Loucy (cell line): ENCODE measurements at regions not wholly inside any gene's neighbourhood (a gene's known extent, or its start where the extent isn't known, plus 50 kb on each side); places are given as distances from the start of the nearest gene placed in this dataset.

ENCODE experiments used
- H2AFZ ChIP-seq: fragments of 200-600 bp; sonication (generic); 2 replicates; pipeline ENCODE4 v1.6.0; 2016; ENCODE audit warnings: antibody characterized with exemption, mild to moderate bottlenecking, low read length, moderate library complexity
- H3F3A ChIP-seq: fragments of 200-600 bp; 2 replicates; pipeline ENCODE4 v1.6.0; 2016; ENCODE audit warnings: antibody characterized with exemption, low read depth, mild to moderate bottlenecking
- H3K27me3 ChIP-seq: fragments of 200-600 bp; sonication (generic); 2 replicates; pipeline ENCODE4 v1.6.1; 2014; ENCODE audit warnings: low read length, mild to moderate bottlenecking; ENCODE audit not compliant: insufficient read depth, poor library complexity, severe bottlenecking
- H3K36me3 ChIP-seq: fragments of 200-600 bp; sonication (generic); 2 replicates; pipeline ENCODE4 v1.6.1; 2016; ENCODE audit warnings: low read length; ENCODE audit not compliant: insufficient read depth
- H3K4me1 ChIP-seq: fragments of 200-600 bp; sonication (generic); 2 replicates; pipeline ENCODE4 v1.5.1; 2014; ENCODE audit warnings: low read length, mild to moderate bottlenecking; ENCODE audit not compliant: insufficient read depth, poor library complexity, severe bottlenecking
- H3K4me2 ChIP-seq: fragments of 200-600 bp; sonication (generic); 2 replicates; pipeline ENCODE4 v1.6.0; 2014; ENCODE audit warnings: antibody characterized with exemption, low read length, low read depth, mild to moderate bottlenecking; ENCODE audit not compliant: poor library complexity, severe bottlenecking
- H3K4me3 ChIP-seq: fragments of 200-600 bp; sonication (generic); 2 replicates; pipeline ENCODE4 v1.5.1; 2014; ENCODE audit warnings: low read length, mild to moderate bottlenecking, mixed read lengths; ENCODE audit not compliant: poor library complexity, severe bottlenecking
- H3K79me2 ChIP-seq: fragments of 200-600 bp; sonication (generic); 2 replicates; pipeline ENCODE4 v1.6.1; 2014; ENCODE audit warnings: low read length; ENCODE audit not compliant: insufficient read depth
- H3K9ac ChIP-seq: fragments of 200-600 bp; sonication (generic); 2 replicates; pipeline ENCODE4 v1.6.0; 2014; ENCODE audit warnings: mild to moderate bottlenecking, low read depth, low read length, moderate library complexity; ENCODE audit not compliant: poor library complexity, severe bottlenecking
- H3K9me2 ChIP-seq: fragments of 200-600 bp; sonication (generic); replicated peaks from 2 replicates; pipeline ENCODE4 v1.6.1; 2016; ENCODE audit warnings: low read depth, low read length, mixed read lengths
- H3K9me3 ChIP-seq: fragments of 200-600 bp; sonication (generic); 2 replicates; pipeline ENCODE4 v1.6.1; 2014; ENCODE audit warnings: mild to moderate bottlenecking, antibody characterized with exemption, low read length, low read depth; ENCODE audit not compliant: insufficient read depth
- H4K20me1 ChIP-seq: fragments of 200-600 bp; sonication (generic); 2 replicates; pipeline ENCODE4 v1.6.0; 2014; ENCODE audit warnings: antibody characterized with exemption, low read length, mild to moderate bottlenecking; ENCODE audit not compliant: insufficient read depth, poor library complexity, severe bottlenecking
- EZH2phosphoT487 ChIP-seq: fragments of 200-600 bp; IDR thresholded peaks from 2 replicates; pipeline ENCODE4 v1.6.1; 2018; ENCODE audit warnings: antibody characterized with exemption, mild to moderate bottlenecking, moderate library complexity, borderline replicate concordance
- TF ChIP-seq, protein P1 (sequence below): fragments of 200-600 bp; sonication (generic); conservative IDR thresholded peaks from 2 replicates; pipeline ENCODE4 v1.5.1; 2014; ENCODE audit warnings: mild to moderate bottlenecking, antibody characterized with exemption, low read length

DNA sequence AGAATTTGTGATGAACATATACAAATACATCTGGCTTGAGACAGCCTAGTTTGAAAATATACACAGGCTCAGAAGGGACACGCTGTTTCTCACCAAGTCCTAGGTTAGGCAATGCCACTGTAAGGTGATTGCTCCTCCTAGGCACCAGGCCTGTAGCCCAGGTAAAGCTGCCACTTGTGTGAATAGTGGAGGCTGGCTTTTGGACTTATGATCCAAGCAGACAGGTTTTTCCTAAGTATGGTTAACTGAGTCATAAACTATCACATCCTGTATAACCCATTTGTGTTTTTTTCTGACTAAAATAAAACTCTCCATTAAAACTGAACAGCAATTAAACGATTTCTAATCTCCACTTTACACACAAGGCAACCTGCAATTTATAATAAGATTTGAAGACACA, 81.0 kb downstream of the SEMA4F start:
- Histone ChIP-seq H2AFZ (peak overlapping the region; percentile 38; the same call in 1 of the 2 replicates), H3K9me3 (0 out of 2 replicates have a peak, but pooled peaks cover 3% of the 10 kb centered on the region), H3F3A (no peaks in the 10 kb centered on the region; the same call in 1 of the 2 replicates), H3K79me2 (no peaks in the 10 kb centered on the region), H3K4me2 (peak overlapping the region; percentile 61), H3K4me3 (peak overlapping the region; percentile 38), H3K27me3 (no peaks in the 10 kb centered on the region), H3K4me1 (peaks cover 25% of the 10 kb centered on the region), H3K36me3 (no peaks in the 10 kb centered on the region), H3K9ac (no peak overlapping the region), H4K20me1 (no peaks in the 10 kb centered on the region), H3K9me2 (no peaks in the 10 kb centered on the region)
- TF ChIP-seq, protein P1, sequence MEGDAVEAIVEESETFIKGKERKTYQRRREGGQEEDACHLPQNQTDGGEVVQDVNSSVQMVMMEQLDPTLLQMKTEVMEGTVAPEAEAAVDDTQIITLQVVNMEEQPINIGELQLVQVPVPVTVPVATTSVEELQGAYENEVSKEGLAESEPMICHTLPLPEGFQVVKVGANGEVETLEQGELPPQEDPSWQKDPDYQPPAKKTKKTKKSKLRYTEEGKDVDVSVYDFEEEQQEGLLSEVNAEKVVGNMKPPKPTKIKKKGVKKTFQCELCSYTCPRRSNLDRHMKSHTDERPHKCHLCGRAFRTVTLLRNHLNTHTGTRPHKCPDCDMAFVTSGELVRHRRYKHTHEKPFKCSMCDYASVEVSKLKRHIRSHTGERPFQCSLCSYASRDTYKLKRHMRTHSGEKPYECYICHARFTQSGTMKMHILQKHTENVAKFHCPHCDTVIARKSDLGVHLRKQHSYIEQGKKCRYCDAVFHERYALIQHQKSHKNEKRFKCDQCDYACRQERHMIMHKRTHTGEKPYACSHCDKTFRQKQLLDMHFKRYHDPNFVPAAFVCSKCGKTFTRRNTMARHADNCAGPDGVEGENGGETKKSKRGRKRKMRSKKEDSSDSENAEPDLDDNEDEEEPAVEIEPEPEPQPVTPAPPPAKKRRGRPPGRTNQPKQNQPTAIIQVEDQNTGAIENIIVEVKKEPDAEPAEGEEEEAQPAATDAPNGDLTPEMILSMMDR = no peak
- no peak for TF ChIP-seq EZH2phosphoT487

DNA sequence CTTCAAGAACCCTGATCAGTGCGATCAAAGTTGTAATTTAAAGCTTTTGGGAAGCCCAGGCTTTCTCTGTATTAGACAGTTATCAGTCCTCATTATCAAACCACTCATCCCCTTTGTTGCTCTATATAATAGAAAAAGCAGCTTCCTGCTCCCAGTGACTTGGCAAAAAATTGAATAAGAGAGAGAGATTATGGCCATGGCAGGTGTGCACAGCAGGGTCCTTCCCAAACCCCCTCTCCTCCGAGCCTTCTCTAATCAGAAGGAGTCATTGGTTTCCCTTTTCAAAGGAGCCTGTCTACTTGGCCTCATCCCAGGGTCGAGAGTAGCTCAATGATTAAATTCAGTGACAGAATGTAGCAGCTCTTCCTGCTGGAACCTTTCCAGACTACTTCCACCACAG, 81.5 kb downstream of the SEMA4F start:
- no peak for TF ChIP-seq EZH2phosphoT487
- TF ChIP-seq, protein P1 = no peak
- Histone ChIP-seq H3K4me2 (peak overlapping the region; percentile 61), H3K4me3 (peak overlapping the region; percentile 38), H3K27me3 (no peaks in the 10 kb centered on the region), H3K4me1 (peaks cover 25% of the 10 kb centered on the region), H3K9me2 (no peaks in the 10 kb centered on the region), H3K36me3 (no peaks in the 10 kb centered on the region), H3F3A (no peaks in the 10 kb centered on the region; the same call in 1 of the 2 replicates), H3K9me3 (0 out of 2 replicates have a peak, but pooled peaks cover 3% of the 10 kb centered on the region), H3K9ac (no peak overlapping the region), H4K20me1 (no peaks in the 10 kb centered on the region), H2AFZ (peak overlapping the region; percentile 38), H3K79me2 (no peaks in the 10 kb centered on the region)

DNA sequence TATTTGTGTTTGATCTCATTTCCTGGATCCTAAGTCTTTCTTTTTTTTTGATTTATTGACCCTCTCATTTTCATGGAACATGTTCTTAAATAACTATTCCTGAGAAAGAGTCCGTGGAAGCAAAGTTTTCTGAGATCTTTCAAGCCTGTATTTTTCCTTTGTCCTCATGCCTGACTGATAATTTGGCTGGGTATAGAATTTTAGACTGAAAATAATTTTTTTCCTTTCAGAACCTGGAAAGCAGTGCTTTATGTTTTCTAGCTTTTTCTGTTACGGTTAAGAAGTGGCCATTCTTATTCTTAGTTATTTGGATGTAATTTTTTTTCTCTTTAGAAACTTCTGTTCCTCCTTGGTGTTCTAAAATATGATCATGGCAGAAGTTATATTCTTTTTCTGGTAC, 82.5 kb downstream of the SEMA4F start:
- no peak for TF ChIP-seq EZH2phosphoT487
- TF ChIP-seq, protein P1 = no peak
- H3K4me1 ChIP-seq = peaks cover 25% of the 10 kb centered on the region
- no peaks in the 10 kb centered on the region for H4K20me1 ChIP-seq

More for the DNA sequence above, 82.5 kb downstream of the SEMA4F start:
- Histone ChIP-seq H3F3A (no peaks in the 10 kb centered on the region; the same call in 1 of the 2 replicates), H3K27me3 (no peaks in the 10 kb centered on the region), H2AFZ (no peak overlapping the region), H3K4me3 (no peak overlapping the region), H3K36me3 (no peaks in the 10 kb centered on the region), H3K9ac (no peak overlapping the region), H3K9me3 (0 out of 2 replicates have a peak, but pooled peaks cover 3% of the 10 kb centered on the region), H3K9me2 (no peaks in the 10 kb centered on the region), H3K4me2 (no peak overlapping the region), H3K79me2 (no peaks in the 10 kb centered on the region)
